Effector CD4-positive, alpha-beta T cell (primary cell): ENCODE measurements at regions not wholly inside any gene's neighbourhood (a gene's known extent, or its start where the extent isn't known, plus 50 kb on each side); places are given as distances from the start of the nearest gene placed in this dataset.

Experiments used
- DNase-seq: peaks from one replicate; pipeline ENCODE4 v3.0.0-alpha.2; 2020

GRCh38 chr22:48885271-48885918 lies 942.3 kb downstream of the BRD1 start:
- no peak for DNase-seq

GRCh38 chr22:48884786-48885185 lies 942.9 kb downstream of the BRD1 start:
- no peak for DNase-seq

- DNase-seq = no peak
Observed at GRCh38 chr22:48884324-48884723, 943.3 kb downstream of the BRD1 start.

- no peak for DNase-seq
Observed at GRCh38 chr22:48883211-48883960, 944.3 kb downstream of the BRD1 start.

- no peak for DNase-seq
Observed at GRCh38 chr22:48882636-48883200, 945.0 kb downstream of the BRD1 start.

- no peak for DNase-seq
Observed at GRCh38 chr22:48881326-48881980, 946.2 kb downstream of the BRD1 start.

- DNase-seq = no peak
Observed at GRCh38 chr22:48880749-48881148, 946.9 kb downstream of the BRD1 start.

GRCh38 chr22:48876951-48877350 lies 950.7 kb downstream of the BRD1 start:
- DNase-seq = no peak

GRCh38 chr22:48874956-48875355 lies 952.7 kb downstream of the BRD1 start:
- no peak for DNase-seq

- no peak for DNase-seq
Observed at GRCh38 chr22:48873191-48873520, 954.5 kb downstream of the BRD1 start.

- DNase-seq = no peak
Observed at GRCh38 chr22:48872271-48873190, 955.1 kb downstream of the BRD1 start.

- no peak for DNase-seq
Observed at GRCh38 chr22:48871176-48871840, 956.4 kb downstream of the BRD1 start.

GRCh38 chr22:48870436-48870835 lies 957.2 kb downstream of the BRD1 start:
- DNase-seq = no peak

- no peak for DNase-seq
Observed at GRCh38 chr22:48869788-48870187, 957.9 kb downstream of the BRD1 start.

- no peak for DNase-seq
Observed at GRCh38 chr22:48869161-48869560, 958.5 kb downstream of the BRD1 start.

- no peak for DNase-seq
Observed at GRCh38 chr22:48868554-48868953, 959.1 kb downstream of the BRD1 start.

- no peak for DNase-seq
Observed at GRCh38 chr22:48867891-48868290, 959.8 kb downstream of the BRD1 start.

GRCh38 chr22:48866906-48867681 lies 960.6 kb downstream of the BRD1 start:
- DNase-seq = no peak

- no peak for DNase-seq
Observed at GRCh38 chr22:48864748-48865147, 962.9 kb downstream of the BRD1 start.

- DNase-seq = no peak
Observed at GRCh38 chr22:48863965-48864528, 963.6 kb downstream of the BRD1 start.

- no peak for DNase-seq
Observed at GRCh38 chr22:48860557-48860956, 967.1 kb downstream of the BRD1 start.
